Urinary bladder (tissue), 3 donors: ENCODE measurements at regions not wholly inside any gene's neighbourhood (a gene's known extent, or its start where the extent isn't known, plus 50 kb on each side); places are given as distances from the start of the nearest gene placed in this dataset.
"Not testable (repeated sequence)": the region's sequence is repeated elsewhere in the genome, so short reads cannot be mapped to it uniquely, and the experiment has no call there.

Source experiments
- DNase-seq: peaks from one replicate; pipeline ENCODE4 v3.0.0-alpha.2; 2015; ENCODE audit errors: extremely low spot score
- H3K27ac ChIP-seq: one replicate; pipeline ENCODE4 v1.5.1; 2013; ENCODE audit warnings: low read depth, mild to moderate bottlenecking, moderate library complexity
- H3K36me3 ChIP-seq: one replicate; pipeline ENCODE4 v1.6.1; 2013; ENCODE audit warnings: mild to moderate bottlenecking, moderate library complexity; ENCODE audit not compliant: insufficient read depth
- H3K4me1 ChIP-seq: one replicate; pipeline ENCODE4 v1.6.1; 2013; ENCODE audit warnings: mild to moderate bottlenecking, moderate library complexity; ENCODE audit not compliant: insufficient read depth
- H3K4me3 ChIP-seq: one replicate; pipeline ENCODE4 v1.5.1; 2013; ENCODE audit warnings: low read depth, low read length
- WGBS: extraction: QIAGEN DNeasy Blood & Tissue Kit; methylation state at CpG from one replicate; pipeline ENCODE4 v1.1.7; 2013; 5-methylcytosine and 5-hydroxymethylcytosine counted together
- donor health status: healthy with polysubstance abuse.
- donor health status: healthy.

- no peak for DNase-seq
- Histone ChIP-seq H3K36me3 (no peaks in the 10 kb centered on the region), H3K27ac (no peak overlapping the region), H3K4me3 (no peak overlapping the region), H3K4me1 (no peaks in the 10 kb centered on the region)
- WGBS, result 0% methylated on average over 1 of the region's 1 CpG
Observed at GRCh38 chr2:228597032-228597431, 415.5 kb upstream of the SPHKAP start.

- Histone ChIP-seq H3K4me3 (no peak overlapping the region), H3K4me1 (no peaks in the 10 kb centered on the region), H3K36me3 (no peaks in the 10 kb centered on the region), H3K27ac (no peak overlapping the region)
- DNase-seq, result no peak
- WGBS, result 51% methylated on average over 2 of the region's 2 CpGs
Observed at GRCh38 chr2:228594012-228594411, 412.5 kb upstream of the SPHKAP start.

- Histone ChIP-seq H3K4me3 (no peak overlapping the region), H3K4me1 (no peaks in the 10 kb centered on the region), H3K27ac (no peak overlapping the region), H3K36me3 (no peaks in the 10 kb centered on the region)
- no peak for DNase-seq
- WGBS, result 71% methylated on average over 4 of the region's 4 CpGs
Observed at GRCh38 chr2:228592925-228593324, 411.4 kb upstream of the SPHKAP start.

GRCh38 chr2:228590681-228591080, 409.2 kb upstream of the SPHKAP start:
- no peak for DNase-seq
- 77% methylated on average over 2 of the region's 2 CpGs for WGBS
- Histone ChIP-seq H3K4me3 (no peak overlapping the region), H3K27ac (no peak overlapping the region), H3K36me3 (no peaks in the 10 kb centered on the region), H3K4me1 (no peaks in the 10 kb centered on the region)

GRCh38 chr2:228589115-228589514, 407.6 kb upstream of the SPHKAP start:
- WGBS, result 78% methylated on average over 4 of the region's 4 CpGs
- Histone ChIP-seq H3K27ac (no peak overlapping the region), H3K36me3 (no peaks in the 10 kb centered on the region), H3K4me1 (no peaks in the 10 kb centered on the region), H3K4me3 (no peak overlapping the region)
- no peak for DNase-seq

- H3K27ac ChIP-seq, result no peak overlapping the region
- H3K4me1 ChIP-seq, result no peaks in the 10 kb centered on the region
- no peaks in the 10 kb centered on the region for H3K36me3 ChIP-seq
- no peak overlapping the region for H3K4me3 ChIP-seq
- no peak for DNase-seq
Observed at GRCh38 chr2:228581731-228582130, 400.2 kb upstream of the SPHKAP start.

- no peak for DNase-seq
Observed at GRCh38 chr2:228575897-228576296, 394.4 kb upstream of the SPHKAP start.

GRCh38 chr2:228568275-228568674, 386.8 kb upstream of the SPHKAP start:
- whole genome bisulfite sequencing, result 89% methylated on average over 28 of the region's 28 CpGs
- DNase-seq, result not testable (repeated sequence)

More at GRCh38 chr2:228575897-228576296, 394.4 kb upstream of the SPHKAP start:
- Histone ChIP-seq H3K27ac (no peak overlapping the region), H3K4me1 (no peaks in the 10 kb centered on the region), H3K4me3 (no peak overlapping the region), H3K36me3 (no peaks in the 10 kb centered on the region)
- WGBS, result 67% methylated on average over 1 of the region's 1 CpG

GRCh38 chr2:228561816-228562215, 380.3 kb upstream of the SPHKAP start:
- Histone ChIP-seq H3K36me3 (no peaks in the 10 kb centered on the region), H3K4me3 (no peak overlapping the region), H3K4me1 (no peaks in the 10 kb centered on the region), H3K27ac (no peak overlapping the region)
- WGBS, result 71% methylated on average over 6 of the region's 6 CpGs
- no peak for DNase-seq

More at GRCh38 chr2:228568275-228568674, 386.8 kb upstream of the SPHKAP start:
- H3K4me3 ChIP-seq, H3K4me1 ChIP-seq, H3K27ac ChIP-seq, H3K36me3 ChIP-seq: not testable (repeated sequence)

- 94% methylated on average over 3 of the region's 3 CpGs for WGBS
Observed at GRCh38 chr2:228559774-228560415, 378.4 kb upstream of the SPHKAP start.

GRCh38 chr2:228556717-228557116, 375.2 kb upstream of the SPHKAP start:
- no peaks in the 10 kb centered on the region for H3K36me3 ChIP-seq
- no peak for DNase-seq
- H3K4me1 ChIP-seq, result no peaks in the 10 kb centered on the region
- H3K4me3 ChIP-seq, result no peak overlapping the region
- WGBS, result 61% methylated on average over 1 of the region's 1 CpG
- H3K27ac ChIP-seq, result no peak overlapping the region

More at GRCh38 chr2:228559774-228560415, 378.4 kb upstream of the SPHKAP start:
- no peaks in the 10 kb centered on the region for H3K4me1 ChIP-seq
- no peaks in the 10 kb centered on the region for H3K36me3 ChIP-seq
- no peak for DNase-seq
- H3K4me3 ChIP-seq, result no peak overlapping the region
- no peak overlapping the region for H3K27ac ChIP-seq

- 91% methylated on average over 7 of the region's 7 CpGs for WGBS
- Histone ChIP-seq H3K27ac (no peak overlapping the region), H3K36me3 (no peaks in the 10 kb centered on the region), H3K4me1 (no peaks in the 10 kb centered on the region), H3K4me3 (no peak overlapping the region)
- DNase-seq, result no peak
Observed at GRCh38 chr2:228549441-228550007, 368.0 kb upstream of the SPHKAP start.

- DNase-seq, result no peak
- no peak overlapping the region for H3K4me3 ChIP-seq
- no peaks in the 10 kb centered on the region for H3K4me1 ChIP-seq
- no peaks in the 10 kb centered on the region for H3K36me3 ChIP-seq
- WGBS, result 67% methylated on average over 1 of the region's 1 CpG
- H3K27ac ChIP-seq, result no peak overlapping the region
Observed at GRCh38 chr2:228548230-228548629, 366.7 kb upstream of the SPHKAP start.

- H3K36me3 ChIP-seq, result no peaks in the 10 kb centered on the region
- no peak overlapping the region for H3K27ac ChIP-seq
- no peak overlapping the region for H3K4me3 ChIP-seq
- no peak for DNase-seq
- WGBS, result 48% methylated on average over 2 of the region's 2 CpGs
- no peaks in the 10 kb centered on the region for H3K4me1 ChIP-seq
Observed at GRCh38 chr2:228545748-228546145, 364.3 kb upstream of the SPHKAP start.
